Spinal cord (tissue), 9 donors: ENCODE measurements at regions not wholly inside any gene's neighbourhood (a gene's known extent, or its start where the extent isn't known, plus 50 kb on each side); places are given as distances from the start of the nearest gene placed in this dataset.

Experiments used
- DNase-seq, 6 donors: peaks; one replicate each; pipeline versions ENCODE4 v3.0.0 to v3.0.0-alpha.2; 2013 to 2015; ENCODE audit warnings: low spot score in 6 of 6, low read depth in 4 of 6
- H3K27ac ChIP-seq: one replicate; pipeline ENCODE4 v1.5.1; 2013; ENCODE audit warnings: low read depth, low read length, control low read depth
- H3K27me3 ChIP-seq: one replicate; pipeline ENCODE4 v1.6.1; 2013; ENCODE audit warnings: low read length; ENCODE audit not compliant: control insufficient read depth, insufficient read depth
- H3K36me3 ChIP-seq: one replicate; pipeline ENCODE4 v1.6.1; 2013; ENCODE audit warnings: low read length; ENCODE audit not compliant: control insufficient read depth, insufficient read depth
- H3K4me1 ChIP-seq: one replicate; pipeline ENCODE4 v1.6.1; 2013; ENCODE audit warnings: low read length; ENCODE audit not compliant: control insufficient read depth, insufficient read depth
- H3K4me3 ChIP-seq: one replicate; pipeline ENCODE4 v1.5.1; 2013; ENCODE audit warnings: low read depth, low read length, control low read depth
- H3K9me3 ChIP-seq: one replicate; pipeline ENCODE4 v1.6.1; 2013; ENCODE audit warnings: low read length; ENCODE audit not compliant: control insufficient read depth, insufficient read depth
- WGBS: methylation state at CpG from one replicate; pipeline ENCODE4 v1.1.5; 2013; ENCODE audit warnings: missing lambda C conversion rate; ENCODE audit not compliant: insufficient coverage; 5-methylcytosine and 5-hydroxymethylcytosine counted together
- donor health status: healthy.

- DNase-seq: no peak
- Histone ChIP-seq H3K9me3 (no peaks in the 10 kb centered on the region), H3K4me1 (no peaks in the 10 kb centered on the region), H3K27me3 (no peaks in the 10 kb centered on the region), H3K27ac (no peak overlapping the region), H3K4me3 (no peak overlapping the region), H3K36me3 (no peaks in the 10 kb centered on the region)
- WGBS: no CpG with 5 or more reads among the region's 5 CpGs
Measured at GRCh38 chr1:169001353-169001752, 105.1 kb upstream of the ATP1B1 start.

- Histone ChIP-seq H3K9me3 (no peaks in the 10 kb centered on the region), H3K27me3 (no peaks in the 10 kb centered on the region), H3K4me3 (no peak overlapping the region), H3K27ac (no peak overlapping the region), H3K36me3 (no peaks in the 10 kb centered on the region), H3K4me1 (no peaks in the 10 kb centered on the region)
- no peak for DNase-seq
- no CpG with 5 or more reads among the region's 1 CpG for WGBS
Measured at GRCh38 chr1:169003864-169004516, 102.5 kb upstream of the ATP1B1 start.

DNA sequence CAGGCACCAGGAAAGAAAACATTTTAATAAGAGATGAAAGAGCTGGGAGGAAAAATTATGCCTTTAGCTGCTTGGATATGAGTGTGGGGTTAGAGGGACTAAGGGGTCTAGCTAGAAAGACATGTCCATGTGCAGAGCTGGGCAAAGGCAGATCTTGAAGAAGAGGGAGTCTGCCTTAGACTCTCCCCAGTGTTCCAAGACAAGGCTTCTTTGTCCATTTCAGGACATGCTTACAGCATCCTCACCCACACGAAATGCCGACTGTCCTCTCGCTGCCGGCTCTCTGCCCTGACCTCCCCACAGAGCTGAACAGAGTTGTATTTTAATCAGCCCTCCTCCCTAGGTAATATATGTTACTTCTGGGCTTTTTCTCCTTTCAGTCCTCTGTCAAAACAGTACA, 100.7 kb upstream of the ATP1B1 start:
- no peak for DNase-seq
- no CpG with 5 or more reads among the region's 4 CpGs for WGBS
- H3K4me3 ChIP-seq: no peak overlapping the region
- H3K4me1 ChIP-seq: no peaks in the 10 kb centered on the region
- H3K9me3 ChIP-seq: no peaks in the 10 kb centered on the region
- H3K36me3 ChIP-seq: no peaks in the 10 kb centered on the region
- H3K27me3 ChIP-seq: no peaks in the 10 kb centered on the region
- H3K27ac ChIP-seq: no peak overlapping the region

- no peaks in the 10 kb centered on the region for H3K9me3 ChIP-seq
- H3K4me1 ChIP-seq: no peaks in the 10 kb centered on the region
- no peak for DNase-seq
- H3K27me3 ChIP-seq: no peaks in the 10 kb centered on the region
- H3K36me3 ChIP-seq: no peaks in the 10 kb centered on the region
- no peak overlapping the region for H3K27ac ChIP-seq
- H3K4me3 ChIP-seq: no peak overlapping the region
Measured at GRCh38 chr1:169009666-169010065, 96.8 kb upstream of the ATP1B1 start.

DNA sequence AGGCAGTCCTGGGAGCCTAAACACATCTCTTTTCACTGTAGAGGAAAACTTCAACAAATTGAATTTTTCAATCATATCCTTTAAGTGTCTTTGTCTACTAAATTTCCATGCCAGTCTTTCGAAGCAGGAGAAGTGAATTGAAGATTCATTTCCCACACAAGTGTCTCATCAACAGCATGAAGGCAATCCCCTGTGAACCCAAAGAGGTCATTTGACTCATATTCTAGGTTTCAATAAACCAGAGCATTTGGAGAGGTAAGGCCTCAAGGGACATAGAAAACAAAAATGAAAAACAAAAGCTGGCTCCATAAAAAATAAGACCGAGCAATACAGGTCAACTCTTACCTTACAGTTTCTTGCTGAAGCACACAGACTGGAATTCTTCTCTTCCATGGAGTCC, 94.1 kb upstream of the ATP1B1 start:
- no peaks in the 10 kb centered on the region for H3K9me3 ChIP-seq
- no peaks in the 10 kb centered on the region for H3K4me1 ChIP-seq
- no peaks in the 10 kb centered on the region for H3K36me3 ChIP-seq
- no peak overlapping the region for H3K4me3 ChIP-seq
- no peak for DNase-seq
- no CpG with 5 or more reads among the region's 2 CpGs for WGBS
- H3K27me3 ChIP-seq: no peaks in the 10 kb centered on the region
- no peak overlapping the region for H3K27ac ChIP-seq

- no peaks in the 10 kb centered on the region for H3K36me3 ChIP-seq
- DNase-seq: no peak
- 86% methylated on average over 1 of the region's 4 CpGs for WGBS
- H3K27me3 ChIP-seq: no peaks in the 10 kb centered on the region
- no peak overlapping the region for H3K27ac ChIP-seq
- H3K4me1 ChIP-seq: no peaks in the 10 kb centered on the region
- H3K9me3 ChIP-seq: no peaks in the 10 kb centered on the region
- no peak overlapping the region for H3K4me3 ChIP-seq
Measured at GRCh38 chr1:169013821-169014220, 92.7 kb upstream of the ATP1B1 start.

DNA sequence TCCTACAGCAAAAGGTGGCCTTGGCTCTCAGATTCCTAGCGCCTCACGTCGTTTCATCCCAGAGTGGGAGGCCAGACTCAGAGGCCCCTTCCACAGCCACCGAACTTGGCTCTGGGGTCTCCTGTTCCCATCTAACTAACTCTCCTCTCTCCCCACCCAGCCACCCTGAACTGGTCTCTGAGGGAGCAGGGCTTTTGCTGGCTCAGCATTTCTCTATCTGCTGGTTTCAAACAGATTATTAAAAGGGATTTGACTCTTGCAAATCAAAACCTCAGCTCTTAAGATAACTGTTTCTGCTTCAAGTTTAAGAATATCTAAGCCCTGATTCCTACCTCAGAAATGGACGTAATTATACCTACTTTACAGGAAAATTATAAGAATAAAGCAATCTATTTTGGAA, 91.0 kb upstream of the ATP1B1 start:
- no peak for DNase-seq
- Histone ChIP-seq H3K4me3 (no peak overlapping the region), H3K9me3 (no peaks in the 10 kb centered on the region), H3K4me1 (no peaks in the 10 kb centered on the region), H3K27ac (no peak overlapping the region), H3K36me3 (no peaks in the 10 kb centered on the region), H3K27me3 (no peaks in the 10 kb centered on the region)
- 89% methylated on average over 4 of the region's 5 CpGs for WGBS

DNA sequence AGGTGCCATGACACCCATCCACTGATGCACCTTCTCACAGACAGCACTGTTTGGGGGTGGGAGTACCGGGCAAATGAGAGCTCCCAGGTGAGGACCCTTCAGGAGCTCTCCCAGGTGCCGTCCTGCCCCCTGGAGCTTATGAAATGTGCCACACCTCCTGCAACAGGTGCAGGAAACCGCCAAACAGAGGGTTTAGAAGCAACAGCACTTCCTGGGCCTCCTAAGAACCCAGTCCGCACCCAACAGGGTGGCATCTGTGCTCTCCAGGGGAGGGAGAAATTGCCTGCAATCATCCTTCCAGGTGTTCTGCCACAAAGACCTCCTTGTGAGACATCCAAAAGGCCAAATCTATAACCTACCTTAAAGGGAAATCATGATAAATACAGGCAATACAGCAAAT, 87.7 kb upstream of the ATP1B1 start:
- Histone ChIP-seq H3K4me3 (no peak overlapping the region), H3K27ac (no peak overlapping the region), H3K27me3 (no peaks in the 10 kb centered on the region), H3K4me1 (no peaks in the 10 kb centered on the region), H3K9me3 (no peaks in the 10 kb centered on the region), H3K36me3 (no peaks in the 10 kb centered on the region)
- no peak for DNase-seq
- WGBS: 69% methylated on average over 3 of the region's 4 CpGs

DNA sequence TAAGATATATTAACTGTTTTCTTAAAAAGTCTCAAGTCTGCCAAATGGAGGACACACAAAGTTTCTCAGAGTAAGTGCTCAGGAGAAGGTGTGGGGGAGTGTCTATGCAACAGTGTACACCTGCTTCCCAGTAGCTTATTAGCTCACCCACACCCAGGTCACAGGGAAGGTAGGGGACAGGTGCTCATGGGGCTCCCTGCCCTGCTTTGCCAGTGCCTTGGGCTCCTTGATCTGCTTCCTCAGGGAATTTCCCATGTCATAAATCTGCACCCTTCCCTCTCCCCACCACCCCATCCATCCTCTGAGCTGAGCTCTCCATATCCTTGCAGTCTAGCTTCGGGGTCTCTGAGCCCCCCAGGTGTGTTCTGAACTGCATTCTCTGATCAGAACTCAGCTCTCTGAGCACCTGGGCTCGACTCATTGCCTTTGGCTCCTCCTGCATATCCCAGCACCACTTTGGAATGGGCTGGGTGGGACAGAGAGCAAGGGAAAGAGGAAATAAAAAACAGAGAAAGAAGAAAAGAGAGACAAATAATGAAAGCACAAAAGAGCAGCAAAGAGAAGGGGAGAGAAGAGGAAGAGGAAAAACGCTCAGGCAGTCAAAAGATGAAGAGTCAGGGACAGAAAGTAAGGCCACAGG, 87.0 kb upstream of the ATP1B1 start:
- H3K27ac ChIP-seq: no peak overlapping the region
- H3K4me1 ChIP-seq: no peaks in the 10 kb centered on the region
- no peak for DNase-seq
- H3K27me3 ChIP-seq: no peaks in the 10 kb centered on the region
- 83% methylated on average over 2 of the region's 3 CpGs for WGBS
- H3K4me3 ChIP-seq: no peak overlapping the region
- no peaks in the 10 kb centered on the region for H3K9me3 ChIP-seq
- H3K36me3 ChIP-seq: no peaks in the 10 kb centered on the region

- H3K4me1 ChIP-seq: no peaks in the 10 kb centered on the region
- no peak for DNase-seq
- no peaks in the 10 kb centered on the region for H3K27me3 ChIP-seq
- H3K9me3 ChIP-seq: no peaks in the 10 kb centered on the region
- no peaks in the 10 kb centered on the region for H3K36me3 ChIP-seq
- H3K4me3 ChIP-seq: no peak overlapping the region
- H3K27ac ChIP-seq: no peak overlapping the region
Measured at GRCh38 chr1:169020684-169021083, 85.8 kb upstream of the ATP1B1 start.
